ENCODE measurements at regions not wholly inside any gene's neighbourhood (a gene's known extent, or its start where the extent isn't known, plus 50 kb on each side); places are given as distances from the start of the nearest gene placed in this dataset.

- H3K27ac ChIP-seq: no peak overlapping the region
- H3K4me1 ChIP-seq: no peaks in the 10 kb centered on the region
- intact Hi-C loops (cut with DNase I): no loop called here
- H3K36me3 ChIP-seq: no peaks in the 10 kb centered on the region
- no peaks in the 10 kb centered on the region for H3K9me3 ChIP-seq
- DNase-seq: no peak
- 87 to 90% methylated on average over 2 of the region's 2 CpGs for WGBS, 2 donors
- TF ChIP-seq POLR2A (IDR thresholded peaks at IDR 0.05) (no peak), POLR2AphosphoS5 (IDR thresholded peaks at IDR 0.05) (no peak)
- H3K4me3 ChIP-seq: no peak overlapping the region
- no peaks in the 10 kb centered on the region for H3K27me3 ChIP-seq
These were observed 420.3 kb upstream of the CFAP20DC start for GRCh38 chr3:59469948-59470723.

GRCh38 chr3:59467476-59467875 lies 417.7 kb upstream of the CFAP20DC start:
- intact Hi-C loops (cut with DNase I): no loop called here
- DNase-seq: no peak
- Histone ChIP-seq H3K4me1 (no peaks in the 10 kb centered on the region), H3K36me3 (no peaks in the 10 kb centered on the region), H3K27ac (no peak overlapping the region), H3K27me3 (no peaks in the 10 kb centered on the region), H3K9me3 (no peaks in the 10 kb centered on the region), H3K4me3 (no peak overlapping the region)
- TF ChIP-seq POLR2AphosphoS5 (IDR thresholded peaks at IDR 0.05) (no peak), POLR2A (IDR thresholded peaks at IDR 0.05) (no peak), EP300 (IDR thresholded peaks at IDR 0.05) (no peak)
- TF ChIP-seq, protein P1, sequence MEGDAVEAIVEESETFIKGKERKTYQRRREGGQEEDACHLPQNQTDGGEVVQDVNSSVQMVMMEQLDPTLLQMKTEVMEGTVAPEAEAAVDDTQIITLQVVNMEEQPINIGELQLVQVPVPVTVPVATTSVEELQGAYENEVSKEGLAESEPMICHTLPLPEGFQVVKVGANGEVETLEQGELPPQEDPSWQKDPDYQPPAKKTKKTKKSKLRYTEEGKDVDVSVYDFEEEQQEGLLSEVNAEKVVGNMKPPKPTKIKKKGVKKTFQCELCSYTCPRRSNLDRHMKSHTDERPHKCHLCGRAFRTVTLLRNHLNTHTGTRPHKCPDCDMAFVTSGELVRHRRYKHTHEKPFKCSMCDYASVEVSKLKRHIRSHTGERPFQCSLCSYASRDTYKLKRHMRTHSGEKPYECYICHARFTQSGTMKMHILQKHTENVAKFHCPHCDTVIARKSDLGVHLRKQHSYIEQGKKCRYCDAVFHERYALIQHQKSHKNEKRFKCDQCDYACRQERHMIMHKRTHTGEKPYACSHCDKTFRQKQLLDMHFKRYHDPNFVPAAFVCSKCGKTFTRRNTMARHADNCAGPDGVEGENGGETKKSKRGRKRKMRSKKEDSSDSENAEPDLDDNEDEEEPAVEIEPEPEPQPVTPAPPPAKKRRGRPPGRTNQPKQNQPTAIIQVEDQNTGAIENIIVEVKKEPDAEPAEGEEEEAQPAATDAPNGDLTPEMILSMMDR (IDR thresholded peaks at IDR 0.05): no peak
- 57 to 76% methylated on average over 4 of the region's 4 CpGs for WGBS, 2 donors

DNA sequence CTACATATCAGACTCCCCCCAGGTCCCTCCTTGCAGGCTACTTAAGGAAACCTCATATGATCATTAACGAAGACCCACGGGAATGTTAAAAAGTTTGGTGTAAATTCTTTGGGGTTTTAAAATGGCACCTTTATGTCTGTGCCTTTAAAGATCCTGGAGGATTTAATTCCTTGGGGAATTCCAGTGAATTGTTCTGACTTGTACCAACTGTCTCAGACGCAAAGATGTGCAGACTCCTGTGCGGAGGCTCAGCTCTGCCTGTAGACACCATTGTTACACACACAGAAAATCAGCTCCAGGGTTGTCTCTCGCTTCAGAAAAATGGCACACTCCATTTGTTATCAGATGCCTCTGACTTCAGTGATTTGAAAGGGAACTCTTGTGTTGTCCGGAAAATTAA lies 414.4 kb upstream of the CFAP20DC start:
- no peak for DNase-seq
- Histone ChIP-seq H3K27ac (no peak overlapping the region), H3K36me3 (no peaks in the 10 kb centered on the region), H3K4me1 (no peaks in the 10 kb centered on the region), H3K27me3 (no peaks in the 10 kb centered on the region), H3K9me3 (no peaks in the 10 kb centered on the region), H3K4me3 (no peak overlapping the region)
- TF ChIP-seq, protein P1 (IDR thresholded peaks at IDR 0.05): no peak
- TF ChIP-seq POLR2A (IDR thresholded peaks at IDR 0.05): no peak
- TF ChIP-seq EP300 (IDR thresholded peaks at IDR 0.05): no peak
- TF ChIP-seq POLR2AphosphoS5 (IDR thresholded peaks at IDR 0.05): no peak
- WGBS, 2 donors: 94% methylated on average over 6 of the region's 6 CpGs
- intact Hi-C loops (cut with DNase I): no loop called here

DNA sequence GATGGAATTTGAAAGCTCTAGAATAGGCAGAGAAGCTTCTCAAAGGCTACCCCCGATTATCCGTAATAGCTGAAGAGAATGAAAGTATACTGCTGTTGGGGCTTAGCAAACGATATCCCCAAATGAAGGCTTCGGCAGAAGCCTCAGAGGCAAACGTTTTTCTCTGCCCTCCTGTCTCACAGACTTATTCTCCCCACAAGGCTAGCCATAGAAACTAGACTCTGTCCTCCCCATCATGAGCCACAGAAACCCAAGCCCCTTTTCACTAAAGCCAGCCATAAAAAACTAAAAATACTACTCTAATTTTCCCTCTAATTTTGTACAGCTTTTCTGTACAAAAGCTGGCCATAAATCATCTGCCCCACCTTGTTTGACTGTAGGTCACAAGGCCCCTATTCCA lies 413.4 kb upstream of the CFAP20DC start:
- H3K9me3 ChIP-seq: no peaks in the 10 kb centered on the region
- H3K4me1 ChIP-seq: no peaks in the 10 kb centered on the region
- DNase-seq: no peak
- no peak for TF ChIP-seq EP300 (IDR thresholded peaks at IDR 0.05)
- TF ChIP-seq POLR2A (IDR thresholded peaks at IDR 0.05): no peak
- no peak for TF ChIP-seq POLR2AphosphoS5 (IDR thresholded peaks at IDR 0.05)
- TF ChIP-seq, protein P1 (IDR thresholded peaks at IDR 0.05): no peak
- H3K27me3 ChIP-seq: no peaks in the 10 kb centered on the region
- 79 to 87% methylated on average over 5 of the region's 5 CpGs for WGBS, 2 donors
- intact Hi-C loops (cut with DNase I): no loop called here
- H3K4me3 ChIP-seq: no peak overlapping the region
- H3K36me3 ChIP-seq: no peaks in the 10 kb centered on the region
- H3K27ac ChIP-seq: no peak overlapping the region

GRCh38 chr3:59460068-59460467 lies 410.2 kb upstream of the CFAP20DC start:
- TF ChIP-seq, protein P1 (IDR thresholded peaks at IDR 0.05): no peak
- TF ChIP-seq POLR2A (IDR thresholded peaks at IDR 0.05) (no peak), POLR2AphosphoS5 (IDR thresholded peaks at IDR 0.05) (no peak), EP300 (IDR thresholded peaks at IDR 0.05) (no peak)
- no peaks in the 10 kb centered on the region for H3K4me1 ChIP-seq
- intact Hi-C loops (cut with DNase I): no loop called here
- H3K4me3 ChIP-seq: no peak overlapping the region
- no peak overlapping the region for H3K27ac ChIP-seq
- 80 to 89% methylated on average over 2 of the region's 2 CpGs for WGBS, 2 donors
- no peaks in the 10 kb centered on the region for H3K36me3 ChIP-seq
- no peaks in the 10 kb centered on the region for H3K27me3 ChIP-seq
- no peak for DNase-seq
- H3K9me3 ChIP-seq: no peaks in the 10 kb centered on the region

All from sigmoid colon (tissue), 6 donors.